GM21576 (cell line): ENCODE measurements at regions not wholly inside any gene's neighbourhood (a gene's known extent, or its start where the extent isn't known, plus 50 kb on each side); places are given as distances from the start of the nearest gene placed in this dataset.
"Not testable (repeated sequence)": the region's sequence is repeated elsewhere in the genome, so short reads cannot be mapped to it uniquely, and the experiment has no call there.

Source experiments
- ATAC-seq: cut with Tn5 transposase; IDR thresholded peaks from one replicate; pipeline ENCODE4 v1.9.1; 2021; ENCODE audit warnings: mild to moderate bottlenecking, moderate library complexity; ENCODE audit not compliant: unreplicated experiment

DNA sequence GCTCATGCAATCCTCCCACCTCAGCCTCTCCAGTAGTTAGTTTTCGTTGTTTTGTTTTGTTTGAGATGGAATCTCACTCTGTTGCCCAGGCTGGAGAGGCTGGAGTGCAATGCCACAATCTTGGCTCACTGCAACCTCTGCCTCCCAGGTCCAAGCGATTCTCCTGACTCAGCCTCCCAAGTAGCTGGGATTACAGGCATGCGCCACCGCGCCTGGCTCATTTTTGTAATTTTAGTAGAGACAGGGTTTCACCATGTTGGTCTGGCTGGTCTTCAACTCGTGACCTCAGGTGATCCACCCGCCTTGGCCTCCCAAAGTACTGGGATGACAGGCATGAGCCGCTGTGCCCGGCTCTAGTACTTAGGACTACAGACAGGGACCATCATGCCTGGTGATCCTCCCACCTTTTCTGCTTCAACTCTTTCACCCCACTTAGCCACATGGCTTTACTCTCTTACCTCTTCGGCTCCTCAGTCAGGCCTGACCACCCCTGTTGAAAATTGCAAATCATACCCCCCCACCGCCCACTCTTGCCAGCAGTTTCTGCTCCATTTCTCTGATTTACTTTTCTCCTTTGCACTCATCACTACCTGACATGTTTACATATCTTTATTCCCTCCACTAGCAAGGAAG lies 157.1 kb upstream of the GRK3 start:
- no peak for ATAC-seq

DNA sequence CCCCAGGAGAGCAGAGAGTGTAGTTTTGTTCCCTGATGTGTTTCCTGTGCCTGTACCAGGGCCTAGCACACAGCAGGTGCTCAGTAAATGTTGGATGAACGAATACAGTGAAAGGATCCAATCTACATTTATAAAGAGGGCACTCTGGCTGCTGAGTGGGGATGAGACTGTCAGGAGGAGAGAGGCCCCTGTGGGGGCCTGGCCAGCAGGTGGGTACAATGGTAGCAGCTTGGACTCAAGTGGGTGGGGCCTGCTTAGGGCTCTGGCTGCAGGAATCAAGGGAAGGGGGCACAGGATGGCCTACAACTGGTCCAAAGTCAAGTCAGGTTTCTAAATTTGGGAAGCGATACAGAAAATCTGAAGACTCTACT lies 156.6 kb upstream of the GRK3 start:
- ATAC-seq, result no peak

DNA sequence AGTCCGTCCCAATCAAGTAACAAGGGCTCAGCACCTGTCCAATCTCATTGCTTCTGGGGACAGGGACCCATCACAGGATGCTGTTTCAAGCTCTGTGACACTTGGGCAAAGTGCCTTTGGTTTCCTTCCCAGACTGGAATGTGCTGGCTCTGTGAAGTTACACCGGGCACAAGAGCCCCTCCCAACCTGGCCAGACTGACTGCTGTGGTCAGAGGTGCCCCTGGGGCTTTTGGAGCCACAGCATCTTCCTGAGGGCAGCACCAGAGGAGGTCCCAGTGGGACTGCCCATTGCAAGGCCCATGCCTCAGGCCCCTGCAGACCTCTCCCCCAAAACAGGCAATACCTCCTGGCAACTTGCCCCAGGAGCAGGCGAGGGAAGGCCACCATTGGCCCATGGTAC lies 155.2 kb upstream of the GRK3 start:
- ATAC-seq, result no peak

DNA sequence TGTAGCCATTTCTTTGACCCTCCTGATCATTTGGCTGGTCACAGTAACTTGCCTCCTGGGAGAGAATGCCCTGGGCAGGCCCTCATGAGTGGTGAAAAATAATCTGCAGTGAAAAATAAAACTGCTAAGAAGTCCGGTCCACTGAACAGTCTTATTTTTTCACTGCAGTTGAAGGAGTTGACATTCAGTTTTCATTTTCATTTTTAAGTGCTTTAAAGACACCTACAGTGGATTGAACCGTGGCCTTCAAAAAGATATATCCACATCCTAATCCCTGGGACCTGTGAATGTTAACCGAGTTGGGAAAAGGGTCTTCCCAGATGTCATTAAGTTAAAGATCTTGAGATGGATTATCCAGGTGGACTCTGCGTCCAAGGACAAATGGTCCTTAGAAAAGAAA lies 153.6 kb upstream of the GRK3 start:
- no peak for ATAC-seq

DNA sequence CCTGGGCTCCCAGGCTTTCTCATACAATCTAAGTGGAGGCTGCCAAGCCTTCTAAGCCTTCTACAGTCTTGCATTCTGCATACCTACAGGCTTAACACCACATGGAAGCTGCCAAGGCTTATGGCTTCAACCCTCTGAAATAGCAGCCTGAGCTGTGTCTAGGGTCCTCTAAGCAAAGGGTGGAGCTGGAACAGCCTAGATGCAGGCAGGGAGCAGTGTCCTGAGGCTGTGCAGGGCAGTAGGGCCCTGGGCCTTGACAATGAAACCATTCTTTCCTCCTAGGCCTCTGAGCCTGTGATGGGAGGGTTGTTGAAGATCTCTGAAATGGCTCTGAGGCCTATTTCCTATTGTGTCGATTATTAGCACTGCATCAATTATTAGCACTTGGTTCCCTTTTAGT lies 150.9 kb upstream of the GRK3 start:
- no peak for ATAC-seq

DNA sequence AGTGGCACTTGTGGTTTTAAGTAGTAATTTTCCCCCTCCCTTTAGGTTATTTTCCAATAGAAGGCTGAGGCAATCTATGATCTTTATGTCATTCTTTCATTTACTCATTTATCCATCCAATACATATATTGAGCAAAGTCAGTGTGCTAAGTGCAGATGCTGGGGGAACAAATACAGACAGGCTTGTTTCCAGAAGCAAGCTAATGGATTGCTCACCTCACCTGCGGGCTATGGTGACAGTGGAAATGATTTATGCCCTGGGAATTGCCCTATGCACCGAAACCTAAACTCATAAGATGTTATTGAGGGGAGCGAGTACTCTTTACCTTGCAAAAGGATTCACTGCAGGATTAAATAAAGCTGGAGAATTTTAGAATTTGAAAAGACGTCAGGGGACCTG lies 148.7 kb upstream of the GRK3 start:
- not testable (repeated sequence) for ATAC-seq

DNA sequence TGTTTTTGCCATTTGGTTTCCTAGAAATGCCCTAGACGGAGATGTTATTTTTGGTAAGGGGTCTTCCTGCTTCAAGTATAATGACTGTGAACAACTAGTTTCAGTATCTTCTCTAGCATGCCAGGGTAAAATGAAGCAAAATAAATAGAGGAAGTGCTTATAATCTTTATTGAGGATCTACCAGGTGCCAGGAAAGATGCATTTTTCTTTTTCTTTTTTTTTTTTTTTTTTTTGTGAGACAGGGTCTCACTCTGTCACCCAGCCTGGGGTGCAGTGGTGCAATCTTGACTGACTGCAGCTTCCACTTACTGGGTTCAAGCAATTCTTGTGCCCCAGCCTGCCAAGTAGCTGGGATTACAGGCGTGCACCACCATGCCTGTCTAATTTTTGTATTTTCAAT lies 146.6 kb upstream of the GRK3 start:
- ATAC-seq, result not testable (repeated sequence)

DNA sequence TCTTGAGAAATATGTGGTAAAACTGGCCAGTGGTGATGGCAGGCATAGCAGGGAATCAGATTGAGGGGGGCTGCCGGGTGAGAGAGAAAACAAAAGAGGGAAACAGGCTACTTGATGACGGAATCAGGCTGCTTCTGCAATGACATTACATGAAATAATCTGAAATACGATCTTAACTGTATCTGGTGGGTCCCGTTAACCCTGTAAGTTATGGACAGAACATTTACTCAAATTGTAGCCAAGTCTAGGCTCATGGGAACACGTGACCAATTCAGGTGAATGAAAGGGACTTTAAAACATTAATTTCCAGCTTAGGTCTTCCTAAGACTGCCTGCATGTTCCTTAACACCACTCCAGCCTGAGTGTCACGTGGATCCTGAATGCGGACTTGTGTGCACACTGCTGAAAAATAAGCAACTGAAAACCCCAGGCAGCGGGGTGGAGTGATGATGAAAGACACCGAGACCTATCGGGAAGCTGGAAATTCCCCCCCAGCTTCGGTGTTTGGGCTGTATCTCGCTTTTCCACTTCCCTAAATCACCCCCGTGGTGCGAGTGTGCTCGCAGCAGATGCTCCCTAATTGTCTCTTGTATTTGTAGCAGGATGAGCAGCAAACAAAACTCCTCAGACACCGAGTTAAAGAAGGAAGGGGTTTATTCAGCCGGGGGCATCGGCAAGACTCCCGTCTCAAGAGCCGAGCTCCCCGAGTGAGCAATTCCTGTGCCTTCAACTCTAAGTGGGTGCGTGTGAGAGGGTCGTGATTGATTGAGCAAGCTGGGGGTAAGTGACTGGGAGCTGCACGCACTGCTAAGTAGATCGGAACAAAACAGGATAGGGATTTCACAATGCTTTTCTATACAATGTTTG lies 145.0 kb upstream of the GRK3 start:
- no peak for ATAC-seq

DNA sequence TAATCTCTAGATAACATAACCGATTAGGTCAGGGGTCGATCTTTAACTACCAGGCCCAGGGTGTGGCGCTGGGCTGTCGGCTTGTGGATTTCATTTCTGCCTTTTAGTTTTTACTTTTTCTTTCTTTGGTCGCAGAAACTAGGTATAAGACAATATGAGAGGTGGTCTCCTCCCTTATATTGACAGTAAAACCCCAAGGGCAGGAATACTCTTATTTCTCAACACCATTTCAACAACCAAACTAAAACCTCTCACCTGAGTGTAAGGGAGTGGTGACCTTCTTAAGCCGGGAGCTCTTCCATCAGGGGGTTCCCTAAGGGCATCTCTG lies 144.4 kb upstream of the GRK3 start:
- ATAC-seq, result not testable (repeated sequence)

DNA sequence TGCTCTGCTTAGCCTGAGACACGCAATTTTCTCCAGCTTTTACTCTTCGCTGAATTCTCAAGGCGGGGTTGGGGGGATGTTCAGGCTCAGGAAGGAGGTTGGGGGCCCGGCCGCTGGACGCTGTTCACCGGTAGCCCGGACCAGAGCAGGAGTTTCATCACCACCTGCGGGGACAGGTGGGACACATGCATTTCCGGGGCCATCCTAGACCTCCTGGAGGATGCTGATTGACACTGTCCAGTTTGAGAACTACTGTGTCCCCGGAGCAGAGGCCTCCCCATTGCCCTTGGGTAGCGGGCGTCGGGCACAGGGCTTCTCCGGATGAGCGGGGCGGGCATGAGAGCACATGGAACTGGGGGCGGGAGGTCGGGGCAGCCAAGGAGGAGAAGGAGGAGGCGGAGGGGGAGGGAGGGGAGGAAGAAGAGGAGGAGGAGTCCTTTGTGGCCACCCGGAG lies 144.0 kb upstream of the GRK3 start:
- ATAC-seq, result no peak

DNA sequence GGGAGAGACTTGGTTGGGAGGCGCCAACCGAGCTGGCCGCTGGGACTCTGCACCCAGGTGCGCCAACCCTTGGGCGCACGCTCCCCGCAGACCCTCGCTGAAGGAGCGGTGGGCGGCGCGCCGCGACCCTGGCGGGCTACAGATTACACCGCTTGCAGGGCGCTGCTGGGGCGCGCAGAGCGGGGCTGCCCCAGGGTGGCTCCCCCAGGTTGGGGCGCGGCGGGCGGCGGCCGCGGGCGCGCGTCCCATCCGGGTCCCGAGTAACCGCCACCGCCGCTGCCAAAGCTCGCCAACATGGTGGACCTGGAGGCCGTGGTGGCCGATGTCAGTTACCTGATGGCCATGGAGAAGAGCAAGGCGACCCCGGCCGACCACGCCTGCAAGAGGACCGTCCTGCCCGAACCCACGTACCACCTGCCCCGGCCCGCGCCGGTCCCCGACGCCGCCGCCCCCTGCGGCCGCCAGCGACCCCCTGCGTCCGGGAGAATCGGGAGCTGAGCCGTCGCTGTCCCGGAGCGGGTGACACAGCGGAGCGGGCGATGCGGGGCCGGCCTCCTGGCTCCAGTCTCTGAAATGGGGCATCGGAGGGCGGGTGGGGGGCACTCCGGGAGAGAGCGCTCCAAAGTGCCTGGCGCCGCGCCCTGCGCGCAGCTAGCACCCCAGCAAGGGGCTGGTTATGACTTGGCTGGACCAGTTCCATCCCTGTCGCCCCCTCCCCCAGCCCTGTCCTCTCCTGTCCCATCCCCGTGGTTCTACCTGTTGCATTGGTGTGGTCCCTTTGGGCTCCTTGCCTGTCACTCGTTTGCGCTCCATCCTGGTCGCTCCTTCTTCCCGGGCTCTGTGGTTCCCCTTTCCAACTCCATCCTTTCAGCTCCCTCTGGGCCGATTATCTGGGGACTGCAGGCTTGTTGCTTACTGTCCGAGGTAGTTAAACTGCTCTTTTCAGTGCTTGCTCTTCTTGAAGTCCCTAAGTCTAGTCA lies 143.3 kb upstream of the GRK3 start:
- ATAC-seq, result no peak

DNA sequence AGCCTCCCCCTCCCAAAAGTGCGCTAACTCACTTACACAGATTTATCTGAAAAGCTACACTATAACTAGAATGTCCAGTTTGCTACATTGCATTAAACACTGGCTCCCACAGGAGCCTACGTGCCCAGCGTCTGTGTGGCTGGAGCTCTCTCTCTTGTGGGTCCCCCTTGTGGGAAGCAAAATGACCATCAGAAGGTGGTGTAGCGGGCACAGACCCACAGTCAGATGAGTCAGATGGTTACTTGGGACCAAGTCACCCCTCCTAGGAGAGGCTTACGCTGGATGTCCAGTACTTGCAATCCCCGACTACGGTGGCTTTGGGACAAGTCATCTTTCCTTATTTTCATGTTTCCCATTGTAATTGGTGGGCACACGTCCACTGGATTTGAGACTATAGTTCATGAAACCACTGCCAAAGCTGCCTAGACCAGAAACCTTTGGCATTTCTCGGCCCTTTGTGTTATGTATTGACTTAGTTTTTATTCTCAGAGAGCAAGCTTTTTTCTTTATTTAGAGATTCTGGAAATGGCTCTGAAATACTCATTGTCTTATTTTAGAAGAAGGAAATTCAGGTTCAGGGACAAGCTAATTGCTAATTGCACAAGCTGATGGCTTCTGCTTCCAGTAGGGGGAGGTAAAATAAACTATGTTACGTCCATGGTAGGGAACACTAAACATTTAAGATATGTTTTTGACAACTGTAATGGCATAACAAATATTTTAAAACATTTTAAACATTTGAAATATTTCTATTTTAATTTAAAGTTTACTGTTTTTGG lies 137.8 kb upstream of the GRK3 start:
- ATAC-seq, result not testable (repeated sequence)

DNA sequence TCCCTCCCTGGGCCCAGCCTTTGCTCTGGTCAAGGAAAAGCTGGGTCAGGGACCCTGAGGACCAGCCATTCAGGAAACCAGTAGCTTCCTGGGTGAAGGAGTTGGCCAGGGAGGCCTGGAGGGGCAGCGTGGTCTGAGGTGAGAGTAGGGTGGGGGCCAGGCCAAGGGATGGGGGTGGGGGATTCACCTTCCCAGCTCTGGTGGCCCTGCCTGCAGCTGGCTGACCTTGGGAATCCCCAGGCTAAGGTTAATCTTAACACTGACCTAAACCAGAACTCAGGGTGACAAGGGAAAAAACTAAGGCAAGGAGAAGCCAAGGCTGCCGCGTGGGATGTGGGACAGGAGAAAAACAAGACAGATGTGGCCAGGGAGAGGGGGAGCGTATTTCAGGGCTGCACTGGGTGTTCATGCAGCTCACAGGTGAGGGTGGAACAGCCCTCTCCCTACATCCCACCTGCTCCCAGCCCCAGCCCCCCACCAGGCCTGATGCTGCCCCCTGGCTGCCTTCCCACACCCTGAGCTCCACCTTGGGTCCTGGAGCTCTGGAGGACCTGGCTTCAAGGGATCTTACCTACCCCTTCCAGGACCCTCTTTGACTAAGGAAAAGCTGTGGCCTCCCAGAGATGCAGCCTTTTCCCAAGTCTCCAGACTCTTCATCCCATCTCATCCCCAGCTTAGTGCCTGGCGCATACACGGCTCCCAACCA lies 132.7 kb upstream of the GRK3 start:
- ATAC-seq, result not testable (repeated sequence)

DNA sequence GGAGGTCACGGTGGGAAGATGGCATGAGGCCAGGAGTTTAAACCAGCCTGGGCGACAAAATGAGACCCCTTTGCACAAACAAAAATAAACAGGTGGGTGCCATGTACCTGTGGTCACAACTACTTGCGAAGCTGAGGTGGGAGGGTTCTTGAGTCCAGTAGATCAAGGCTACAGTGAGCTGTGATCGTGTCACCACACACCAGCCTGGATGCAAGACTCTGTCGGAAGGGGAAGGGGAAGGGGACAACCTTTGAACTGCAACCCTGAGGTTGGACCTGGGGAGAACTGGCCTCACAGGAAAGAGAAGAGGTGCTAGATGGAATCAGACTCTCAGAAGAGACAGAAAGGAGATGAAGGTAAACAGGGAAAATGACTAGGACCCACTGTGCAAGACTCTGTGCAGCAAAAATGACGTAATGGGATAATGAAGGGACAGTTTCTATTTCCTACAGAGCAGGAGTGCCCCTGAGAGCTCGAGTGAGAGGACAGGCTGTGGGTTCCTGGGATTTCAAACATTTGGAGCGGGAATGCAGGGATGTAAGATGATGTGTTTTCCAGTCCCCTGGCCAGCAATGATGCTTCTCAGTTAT lies 131.0 kb upstream of the GRK3 start:
- ATAC-seq, result not testable (repeated sequence)

DNA sequence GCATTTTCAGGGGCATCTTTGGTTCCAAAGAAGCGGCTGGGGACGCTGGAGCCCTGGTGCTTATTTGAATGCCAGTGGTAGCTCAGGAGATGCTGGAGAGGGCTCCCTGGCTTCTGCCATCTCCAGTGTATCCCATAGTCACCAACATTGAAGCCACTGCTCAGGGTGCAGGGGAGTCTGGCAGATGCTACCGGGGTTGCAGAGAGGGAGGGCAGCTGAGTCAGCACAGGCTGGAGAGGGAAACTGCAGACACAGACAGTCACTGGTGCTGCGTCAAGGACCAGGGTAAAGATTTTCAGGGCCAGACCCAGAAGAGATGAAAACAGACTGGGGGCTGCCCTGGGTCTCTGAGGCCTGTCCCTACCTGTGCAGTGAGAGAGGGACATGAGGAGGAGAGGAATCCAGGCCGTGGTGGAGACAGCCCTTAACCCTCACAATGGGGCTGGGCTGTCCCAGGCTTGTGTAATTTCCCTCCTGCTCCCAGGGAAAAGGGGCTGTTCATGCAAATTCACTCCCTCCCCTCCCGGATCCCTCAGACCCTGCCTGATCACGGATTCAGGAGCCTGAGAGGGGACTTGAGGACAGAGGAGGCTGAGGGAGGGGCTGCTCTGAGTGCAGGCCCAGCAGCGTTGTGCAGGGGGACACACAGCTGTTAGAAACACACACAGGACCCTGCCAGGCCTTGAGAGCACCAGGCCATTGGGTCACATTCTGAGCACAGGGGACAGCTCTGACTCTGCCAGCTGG lies 126.9 kb upstream of the GRK3 start:
- ATAC-seq, result no peak

DNA sequence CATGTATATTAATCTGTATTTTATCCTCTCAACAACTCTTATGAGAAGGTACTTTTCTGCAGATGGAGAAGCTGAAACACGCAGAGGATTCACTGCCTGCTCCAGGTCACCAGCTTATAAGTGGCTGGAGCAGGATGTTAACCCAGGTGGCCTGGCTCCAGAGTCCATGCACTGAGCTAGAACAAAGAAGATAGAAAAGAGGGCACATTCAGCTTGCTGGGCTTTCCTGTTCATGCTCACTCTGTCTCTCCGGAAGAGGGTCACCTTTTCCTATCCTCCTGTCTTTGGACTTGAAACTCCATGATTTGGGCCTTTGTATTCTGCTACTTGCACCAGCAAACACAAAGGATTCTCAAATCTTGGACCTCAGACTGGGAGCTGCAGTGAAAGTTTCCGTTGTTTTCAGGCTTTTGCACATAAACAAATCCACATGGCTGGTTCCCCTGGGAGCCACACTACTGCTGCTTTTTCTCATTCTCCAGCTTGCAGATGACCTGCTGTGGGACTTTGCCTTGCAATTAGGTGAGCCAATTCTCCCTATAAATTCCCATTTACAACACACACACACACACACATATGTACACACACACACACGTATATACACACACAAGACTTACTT lies 117.3 kb upstream of the GRK3 start:
- ATAC-seq, result no peak

DNA sequence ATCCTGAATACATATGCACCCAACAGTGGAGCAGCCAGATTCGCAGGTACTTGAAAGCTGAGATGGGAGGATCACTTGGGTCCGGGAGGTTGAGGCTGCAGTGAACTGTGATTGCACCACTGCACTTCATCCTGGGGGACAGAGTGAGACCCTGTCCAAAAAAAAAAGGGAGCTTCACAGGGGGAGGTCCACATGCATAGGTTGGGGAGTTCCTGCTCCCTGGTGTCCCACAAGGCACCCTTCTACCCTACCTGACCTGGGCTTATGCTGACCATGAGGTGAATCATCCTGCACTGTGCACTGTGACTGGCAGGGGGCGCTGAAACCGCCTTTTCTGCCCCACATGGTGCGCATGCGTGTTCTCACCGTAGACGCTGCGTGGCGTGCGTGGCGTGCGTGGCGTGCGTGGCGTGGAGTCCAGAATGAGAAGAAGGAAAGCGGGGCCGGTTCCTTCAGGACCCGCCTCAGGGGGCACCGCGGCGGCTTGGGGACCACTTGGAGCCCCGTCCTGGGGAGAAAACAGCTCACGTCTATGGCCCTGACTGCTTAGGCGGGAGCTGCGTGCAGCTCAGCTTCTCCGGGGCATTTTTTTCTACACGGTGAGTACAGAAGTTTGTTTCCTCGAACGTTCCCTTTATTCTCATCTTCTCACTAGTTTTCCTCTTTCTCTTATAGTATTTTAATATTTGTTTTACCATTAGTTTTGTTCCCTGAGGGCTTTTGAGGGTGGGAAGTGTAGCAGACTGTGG lies 116.6 kb upstream of the GRK3 start:
- ATAC-seq, result peak; percentile 71
